Suprapubic skin (tissue), 4 donors: ENCODE measurements at regions not wholly inside any gene's neighbourhood (a gene's known extent, or its start where the extent isn't known, plus 50 kb on each side); places are given as distances from the start of the nearest gene placed in this dataset.
"Not testable (repeated sequence)": the region's sequence is repeated elsewhere in the genome, so short reads cannot be mapped to it uniquely, and the experiment has no call there.

Experiments used
- CTCF ChIP-seq, 2 donors: fragments of 200-600 bp in 1 of 2; fragments of 450-650 bp in 1 of 2; sonication (generic) in 1 of 2; IDR thresholded peaks; one replicate each; pipeline ENCODE4 v1.5.1; 2016 to 2019; ENCODE audit warnings: antibody characterized with exemption in 2 of 2, mild to moderate bottlenecking in 1 of 2, moderate library complexity in 1 of 2
- POLR2A ChIP-seq, 2 donors: fragments of 450-650 bp; IDR thresholded peaks; one replicate each; pipeline ENCODE4 v1.6.1; 2017; ENCODE audit warnings: antibody characterized with exemption in 2 of 2, mild to moderate bottlenecking in 2 of 2, moderate library complexity in 2 of 2
- POLR2AphosphoS5 ChIP-seq, 3 donors: sonication (generic); formaldehyde crosslinking; IDR thresholded peaks; one replicate each; pipeline ENCODE4 v1.6.1; 2017; ENCODE audit warnings: antibody characterized with exemption in 3 of 3

GRCh38 chr6:115589072-115589471 is 471.6 kb downstream of the FRK start:
- TF ChIP-seq POLR2AphosphoS5, POLR2A, CTCF (IDR thresholded peaks at IDR 0.05): not testable (repeated sequence)
